Stimulated activated CD4-positive, alpha-beta T cell treated with anti-CD3 and anti-CD28 coated beads, TNF-alpha, amount 100 ng/mL, for 24 hours (primary cell): ENCODE measurements at regions not wholly inside any gene's neighbourhood (a gene's known extent, or its start where the extent isn't known, plus 50 kb on each side); places are given as distances from the start of the nearest gene placed in this dataset.
A peak's percentile ranks its signal among the peaks of the same experiment; 100 is the strongest.
"Not testable (repeated sequence)": the region's sequence is repeated elsewhere in the genome, so short reads cannot be mapped to it uniquely, and the experiment has no call there.

ENCODE experiments used
- DNase-seq, 3 experiments: peaks; one replicate each; pipeline ENCODE4 v3.0.0-alpha.2; 2020; ENCODE audit warnings: low read depth in 3 of 3

GRCh38 chr13:21261487-21262216 is 85.2 kb downstream of the MRPL57 start:
- not testable (repeated sequence) for DNase-seq

DNA sequence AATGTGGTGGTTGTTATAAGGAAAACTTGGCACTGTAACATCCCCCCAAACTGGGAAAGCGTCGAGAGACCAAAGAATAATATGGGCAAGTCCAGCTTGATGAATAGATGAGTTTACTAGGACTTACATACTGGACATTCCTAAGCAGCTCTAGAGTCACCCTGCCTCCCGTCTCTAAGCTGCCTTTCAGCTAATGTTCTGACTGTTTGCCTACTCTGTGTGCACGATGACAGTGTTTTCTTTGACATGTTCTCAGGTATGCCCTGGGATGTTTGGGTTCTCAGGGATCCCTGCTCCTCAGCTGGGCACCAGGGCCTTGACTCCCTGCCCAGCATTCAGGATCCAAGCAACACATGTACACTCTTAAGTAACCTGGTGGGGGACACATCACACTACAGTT is 87.5 kb downstream of the MRPL57 start:
- DNase-seq = not testable (repeated sequence)

GRCh38 chr13:21268485-21268884 is 92.0 kb downstream of the MRPL57 start:
- not testable (repeated sequence) for DNase-seq

DNA sequence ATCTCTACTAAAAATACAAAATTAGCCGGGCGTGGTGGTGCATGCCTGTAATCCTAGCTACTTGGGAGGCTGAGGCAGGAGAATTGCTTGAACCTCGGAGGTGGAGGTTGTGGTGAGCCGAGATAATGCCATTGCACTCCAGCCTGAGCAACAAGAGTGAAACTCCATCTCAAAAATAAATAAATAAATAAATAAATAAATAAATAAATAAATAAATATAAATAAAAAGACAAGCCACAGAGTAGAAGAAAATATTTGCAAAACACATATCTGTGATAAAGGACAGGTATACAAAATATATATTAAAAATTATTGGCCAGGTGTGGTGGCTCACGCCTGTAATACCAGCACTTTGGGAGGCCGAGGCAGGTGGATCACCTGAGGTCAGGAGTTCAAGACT is 96.0 kb downstream of the MRPL57 start:
- DNase-seq = not testable (repeated sequence)

GRCh38 chr13:21274457-21274856 is 98.0 kb downstream of the MRPL57 start:
- not testable (repeated sequence) for DNase-seq

DNA sequence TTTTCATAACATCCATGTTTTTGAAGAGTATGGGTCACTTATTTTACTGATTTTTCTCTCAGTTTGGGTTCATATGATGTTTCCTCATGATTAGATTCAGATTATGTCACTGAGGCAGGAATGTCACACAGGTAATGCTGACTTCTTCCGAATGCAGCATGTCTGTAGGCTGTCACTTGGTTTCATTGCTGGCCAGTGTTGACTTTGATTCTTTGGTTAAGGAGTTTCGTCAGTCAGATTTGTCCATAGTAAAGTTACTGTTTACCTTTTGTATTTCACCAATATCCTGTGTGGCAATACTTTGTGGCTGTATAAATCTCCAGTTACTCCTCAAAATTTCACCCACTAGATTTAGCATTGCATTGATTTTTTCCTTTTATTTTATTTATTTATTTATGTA is 105.6 kb downstream of the MRPL57 start:
- DNase-seq = no peak

DNA sequence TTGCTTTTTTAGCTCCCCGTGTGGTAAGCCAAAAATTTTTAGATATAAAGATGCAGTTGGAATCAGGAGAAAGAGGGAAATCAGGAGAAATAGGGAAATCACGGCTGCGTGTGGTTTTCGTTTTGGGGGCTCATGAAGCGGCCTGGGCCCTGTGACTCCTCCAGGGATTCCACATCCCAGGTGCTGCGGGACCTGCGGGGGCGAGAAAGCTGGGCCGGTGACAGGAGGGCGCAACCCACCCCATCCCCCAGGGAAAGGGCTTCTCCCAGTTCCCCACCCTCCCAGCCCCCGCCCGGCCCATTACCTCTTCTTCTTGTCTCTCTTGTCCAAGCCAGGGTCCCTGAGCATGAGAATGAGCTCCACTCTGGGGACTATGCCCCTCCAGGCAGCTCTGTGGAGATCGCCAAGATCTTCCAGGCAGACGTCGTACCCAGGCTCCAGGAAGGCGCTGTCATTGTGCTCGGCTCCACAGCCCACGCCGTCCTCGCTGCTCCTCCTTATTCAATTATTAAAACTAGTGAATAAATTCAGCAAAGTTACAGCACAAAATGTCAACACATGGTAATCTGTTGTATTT is 111.0 kb downstream of the MRPL57 start:
- DNase-seq = no peak

GRCh38 chr13:21289475-21289874 is 113.0 kb downstream of the MRPL57 start:
- DNase-seq = no peak

DNA sequence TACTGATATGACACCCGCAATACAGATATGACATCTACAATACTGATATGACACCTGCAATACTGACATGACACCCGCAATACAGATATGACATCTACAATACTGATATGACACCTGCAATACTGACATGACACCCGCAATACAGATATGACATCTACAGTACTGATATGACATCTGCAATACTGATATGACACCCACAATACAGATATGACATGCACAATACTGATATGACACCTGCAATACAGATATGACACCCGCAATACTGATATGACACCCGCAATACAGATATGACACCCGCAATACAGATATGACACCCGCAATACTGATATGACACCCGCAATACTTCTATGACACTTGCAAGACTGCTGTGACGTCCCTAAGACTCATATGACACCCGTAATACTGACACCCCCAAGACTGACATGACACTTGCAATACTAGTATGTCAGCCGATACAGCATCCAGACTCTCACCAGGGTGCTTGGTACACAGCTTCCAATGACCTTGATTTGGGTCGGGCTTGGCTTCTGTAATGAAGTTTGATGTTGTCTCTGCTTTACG is 114.1 kb downstream of the MRPL57 start:
- DNase-seq = not testable (repeated sequence)

DNA sequence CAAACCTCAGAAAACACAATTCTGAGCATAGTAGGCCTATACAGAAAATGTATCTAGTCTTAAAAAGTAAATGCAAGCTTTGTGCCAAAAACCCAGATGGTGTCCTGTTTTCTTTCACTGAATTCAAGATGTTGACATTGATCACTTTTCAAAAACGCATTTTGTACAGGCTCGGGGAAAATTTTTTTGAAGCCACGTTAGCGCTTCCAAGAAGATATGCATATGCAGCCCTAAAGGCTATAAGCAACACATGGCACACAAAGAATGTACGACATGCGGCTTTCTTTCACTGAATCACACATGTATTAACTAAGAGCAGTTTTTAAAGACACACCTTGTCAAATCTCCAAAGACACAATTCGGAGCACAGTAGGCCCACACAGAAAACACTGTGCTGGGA is 115.4 kb downstream of the MRPL57 start:
- DNase-seq = no peak

DNA sequence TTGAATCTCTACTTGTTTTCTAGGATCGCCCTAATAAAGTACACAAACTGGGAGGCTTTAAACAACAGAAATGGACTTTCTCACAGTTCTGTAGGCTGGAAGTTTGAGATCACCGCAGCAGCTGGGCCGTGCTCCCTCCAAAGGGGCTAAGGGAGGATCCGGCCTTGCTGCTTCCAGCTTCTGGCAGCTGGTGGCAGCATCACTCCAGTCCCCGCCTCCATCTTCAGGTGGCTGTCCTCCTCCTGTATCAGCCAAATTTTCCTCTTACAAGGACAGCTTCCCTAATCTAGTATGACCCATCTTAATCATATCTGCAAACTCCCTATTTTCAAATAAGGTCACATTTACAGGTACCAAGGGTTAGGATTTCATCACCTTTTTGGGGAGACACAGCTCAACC is 120.5 kb downstream of the MRPL57 start:
- DNase-seq = peak in 2 of 3 experiments; percentile 14 to 34

GRCh38 chr13:21297447-21297846 is 121.0 kb downstream of the MRPL57 start:
- no peak for DNase-seq

DNA sequence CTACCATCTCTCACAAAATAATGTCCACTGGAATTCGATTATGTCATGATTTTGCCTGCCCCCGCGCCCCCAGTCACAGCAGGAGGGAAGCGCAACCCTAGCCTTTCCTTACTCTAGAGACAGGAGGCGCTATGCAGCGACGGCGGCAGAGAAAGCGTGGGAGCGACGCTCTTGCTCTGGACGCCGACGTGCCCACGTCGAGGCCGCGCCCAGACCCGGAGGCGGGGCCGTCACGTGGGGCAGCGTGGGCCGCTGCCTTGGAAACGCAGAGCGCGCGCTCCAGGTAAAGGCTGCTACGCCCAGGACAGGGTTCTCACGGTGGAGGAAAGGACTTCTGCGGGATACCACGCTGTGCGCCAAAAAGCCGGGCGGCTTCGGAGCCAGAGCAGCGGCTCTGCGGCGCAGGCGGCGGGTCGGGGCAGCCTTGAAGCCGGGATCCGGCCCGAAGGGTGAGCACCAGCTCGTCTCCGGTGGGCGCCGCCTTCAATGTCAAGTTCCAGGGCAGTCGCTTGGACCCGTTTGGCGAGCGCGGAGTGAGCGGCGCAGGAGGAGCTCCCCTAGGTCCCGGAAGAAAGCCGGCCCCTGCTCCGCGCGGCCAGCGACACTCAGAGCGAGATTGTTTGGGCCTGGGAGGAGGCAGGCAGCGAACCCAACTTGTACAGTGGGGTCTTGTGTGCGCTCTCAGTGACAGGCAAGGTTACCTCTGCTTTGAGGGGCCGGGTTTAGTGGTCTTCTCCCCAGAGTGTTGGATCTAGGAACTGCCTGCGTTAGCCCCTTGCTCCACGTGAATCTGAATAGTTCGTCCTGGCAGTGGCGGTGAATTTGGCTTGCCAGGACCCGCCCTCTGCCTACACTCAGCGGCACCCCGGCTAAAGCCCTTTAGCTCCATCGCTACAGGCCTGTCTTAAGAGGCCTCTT is 121.7 kb downstream of the MRPL57 start:
- DNase-seq = peak; percentile 77 to 82 (median 81)

GRCh38 chr13:21304256-21304655 is 127.8 kb downstream of the MRPL57 start:
- DNase-seq = no peak

DNA sequence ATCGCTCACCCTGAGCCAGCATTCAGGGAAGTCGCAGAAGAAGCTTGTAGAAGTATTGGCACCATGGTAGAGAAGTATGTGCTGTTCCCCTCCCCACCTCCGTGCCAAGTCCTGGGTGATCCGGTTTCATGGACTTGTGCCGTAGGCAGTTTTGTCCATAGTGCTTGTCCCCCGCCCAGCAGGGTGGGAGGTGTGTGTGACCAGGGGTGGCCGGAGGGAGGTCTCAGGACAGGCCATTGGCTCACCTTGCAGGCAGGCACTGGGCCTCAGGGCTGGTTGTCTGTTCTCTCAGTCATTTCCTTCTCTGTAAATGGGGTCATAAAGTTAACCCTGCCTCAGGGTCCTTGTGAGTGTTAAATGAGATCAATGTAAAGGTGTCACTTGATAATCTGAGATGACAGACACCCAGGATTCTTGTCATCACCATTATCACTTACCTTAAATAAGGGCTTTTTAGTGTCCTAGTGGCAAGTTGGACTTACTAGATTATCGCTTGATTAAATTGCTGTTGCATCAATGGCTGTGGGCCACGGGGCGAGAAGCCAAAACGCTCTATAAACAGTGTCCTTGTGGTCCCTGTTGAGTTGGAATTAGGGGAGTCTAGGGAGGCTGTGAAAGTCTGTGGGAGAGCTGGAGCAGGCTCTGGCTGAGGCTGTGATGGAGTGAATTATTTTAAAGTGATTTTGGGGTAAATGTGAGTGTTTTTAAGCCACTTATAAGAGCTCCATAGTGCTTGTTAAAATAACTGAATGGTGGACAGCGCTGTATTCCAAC is 130.0 kb downstream of the MRPL57 start:
- DNase-seq = not testable (repeated sequence)

DNA sequence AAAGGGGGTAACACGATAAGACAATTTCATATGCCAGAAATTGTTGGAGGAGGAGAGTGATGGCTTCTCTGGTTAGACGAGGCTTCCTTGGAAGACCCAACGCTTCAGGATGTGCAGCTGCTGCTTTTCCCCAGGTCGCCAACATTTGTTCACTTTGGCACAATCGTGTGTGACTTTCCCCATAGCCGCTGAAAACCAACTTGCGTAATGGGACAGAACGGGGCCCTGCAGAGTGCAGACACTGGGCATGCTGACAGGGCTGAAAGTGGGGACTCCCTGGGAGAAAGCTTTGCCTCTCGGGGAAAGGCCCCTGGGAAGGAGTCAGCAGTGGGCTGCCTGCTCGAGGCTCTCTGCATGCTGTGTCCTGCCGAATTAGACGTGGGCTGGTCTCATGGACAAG is 130.7 kb downstream of the MRPL57 start:
- not testable (repeated sequence) for DNase-seq

DNA sequence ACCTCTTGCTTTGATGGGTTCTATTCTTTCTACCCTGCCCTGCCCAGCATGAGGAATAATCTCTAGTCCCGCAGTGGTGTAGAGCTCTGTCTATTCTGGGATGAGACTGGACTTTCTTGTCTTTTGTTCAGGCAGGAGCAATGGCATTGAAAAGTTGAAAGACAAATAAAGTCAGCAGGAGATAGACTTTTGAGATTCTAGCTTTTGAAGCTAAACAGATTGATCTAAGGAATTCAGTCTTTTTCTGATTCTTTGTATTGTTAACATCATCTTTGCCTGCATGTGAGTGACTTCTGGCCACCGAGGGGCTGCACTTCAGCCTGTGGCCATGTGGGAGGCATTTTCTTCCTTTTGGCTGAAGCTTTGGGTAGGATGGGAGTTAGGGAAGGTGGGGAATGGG is 132.4 kb downstream of the MRPL57 start:
- no peak for DNase-seq

GRCh38 chr13:21309542-21310172 is 133.2 kb downstream of the MRPL57 start:
- DNase-seq = no peak

DNA sequence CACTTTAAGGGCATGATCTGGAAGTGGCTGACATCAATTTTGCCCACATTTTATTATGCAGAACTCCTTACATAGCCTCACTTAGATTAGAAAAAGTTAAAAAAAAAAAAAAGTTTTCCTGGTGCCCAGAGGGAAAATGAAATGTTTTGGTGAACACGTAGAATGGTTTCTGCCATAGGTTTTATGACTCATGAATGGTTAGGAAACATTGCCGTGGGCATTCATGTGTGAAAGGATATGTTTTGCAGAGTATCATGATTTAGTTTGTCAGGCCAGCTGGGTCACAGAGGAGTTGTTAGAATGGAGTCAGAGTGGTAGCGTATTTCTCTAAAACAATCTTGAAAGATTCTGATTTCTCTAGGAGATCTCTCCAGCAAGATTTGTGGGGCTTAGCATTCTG is 133.8 kb downstream of the MRPL57 start:
- no peak for DNase-seq

GRCh38 chr13:21314976-21315375 is 138.5 kb downstream of the MRPL57 start:
- DNase-seq = not testable (repeated sequence)

DNA sequence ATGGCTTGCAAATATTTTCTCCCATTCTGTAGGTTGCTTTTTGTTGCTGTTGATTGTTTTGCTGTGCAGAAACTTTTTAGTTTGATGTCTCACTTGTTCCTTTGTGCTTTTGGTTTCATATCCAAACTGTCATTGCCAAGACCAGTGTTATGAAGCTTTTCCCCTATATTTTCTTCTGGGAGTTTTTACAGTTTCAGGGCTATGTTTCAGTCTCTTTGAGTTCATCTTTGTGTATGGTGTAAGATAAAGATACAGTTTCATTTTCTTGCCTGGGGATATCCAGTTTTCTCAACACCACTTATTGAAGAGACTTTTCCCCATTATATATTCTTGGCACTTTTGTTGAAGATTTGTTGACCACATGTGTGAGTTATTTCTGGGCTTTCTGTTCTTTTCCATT is 139.9 kb downstream of the MRPL57 start:
- DNase-seq = no peak
